Osteocyte (in vitro differentiated cells): ENCODE measurements at regions not wholly inside any gene's neighbourhood (a gene's known extent, or its start where the extent isn't known, plus 50 kb on each side); places are given as distances from the start of the nearest gene placed in this dataset.

Source experiments
- DNase-seq: peaks from one replicate; pipeline ENCODE4 v3.0.0; 2021; ENCODE audit warnings: mixed read lengths; ENCODE audit not compliant: unreplicated experiment; ENCODE audit errors: extremely low spot score
- H3K27ac Mint-ChIP-seq: one replicate; pipeline ENCODE4 v1.8.0; 2021; ENCODE audit warnings: mild to moderate bottlenecking, mixed read lengths; ENCODE audit not compliant: unreplicated experiment
- H3K27me3 Mint-ChIP-seq: one replicate; pipeline ENCODE4 v1.8.0; 2021; ENCODE audit warnings: mixed read lengths; ENCODE audit not compliant: unreplicated experiment
- H3K36me3 Mint-ChIP-seq: one replicate; pipeline ENCODE4 v1.8.0; 2021; ENCODE audit warnings: mixed read lengths; ENCODE audit not compliant: unreplicated experiment
- H3K4me1 Mint-ChIP-seq: one replicate; pipeline ENCODE4 v1.8.0; 2021; ENCODE audit warnings: mixed read lengths; ENCODE audit not compliant: unreplicated experiment
- H3K4me3 Mint-ChIP-seq: one replicate; pipeline ENCODE4 v1.8.0; 2021; ENCODE audit warnings: mild to moderate bottlenecking, moderate library complexity, mixed read lengths; ENCODE audit not compliant: unreplicated experiment
- H3K9me3 Mint-ChIP-seq: one replicate; pipeline ENCODE4 v1.8.0; 2021; ENCODE audit warnings: mixed read lengths; ENCODE audit not compliant: unreplicated experiment
- TF ChIP-seq, protein P1 (sequence below): fragments of 200-600 bp; sonication (generic); IDR thresholded peaks from 2 replicates; pipeline ENCODE4 v1.5.0; 2021; ENCODE audit warnings: antibody characterized with exemption, mild to moderate bottlenecking, moderate library complexity

GRCh38 chr3:144358191-144358590 is 386.6 kb downstream of the DIPK2A start:
- Mint-ChIP-seq H3K4me1 (peaks cover 4% of the 10 kb centered on the region), H3K27me3 (no peaks in the 10 kb centered on the region), H3K27ac (no peak overlapping the region), H3K9me3 (peaks cover 4% of the 10 kb centered on the region), H3K4me3 (no peak overlapping the region), H3K36me3 (no peaks in the 10 kb centered on the region)
- no peak for DNase-seq
- TF ChIP-seq, protein P1, sequence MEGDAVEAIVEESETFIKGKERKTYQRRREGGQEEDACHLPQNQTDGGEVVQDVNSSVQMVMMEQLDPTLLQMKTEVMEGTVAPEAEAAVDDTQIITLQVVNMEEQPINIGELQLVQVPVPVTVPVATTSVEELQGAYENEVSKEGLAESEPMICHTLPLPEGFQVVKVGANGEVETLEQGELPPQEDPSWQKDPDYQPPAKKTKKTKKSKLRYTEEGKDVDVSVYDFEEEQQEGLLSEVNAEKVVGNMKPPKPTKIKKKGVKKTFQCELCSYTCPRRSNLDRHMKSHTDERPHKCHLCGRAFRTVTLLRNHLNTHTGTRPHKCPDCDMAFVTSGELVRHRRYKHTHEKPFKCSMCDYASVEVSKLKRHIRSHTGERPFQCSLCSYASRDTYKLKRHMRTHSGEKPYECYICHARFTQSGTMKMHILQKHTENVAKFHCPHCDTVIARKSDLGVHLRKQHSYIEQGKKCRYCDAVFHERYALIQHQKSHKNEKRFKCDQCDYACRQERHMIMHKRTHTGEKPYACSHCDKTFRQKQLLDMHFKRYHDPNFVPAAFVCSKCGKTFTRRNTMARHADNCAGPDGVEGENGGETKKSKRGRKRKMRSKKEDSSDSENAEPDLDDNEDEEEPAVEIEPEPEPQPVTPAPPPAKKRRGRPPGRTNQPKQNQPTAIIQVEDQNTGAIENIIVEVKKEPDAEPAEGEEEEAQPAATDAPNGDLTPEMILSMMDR = no peak

GRCh38 chr3:144361002-144361401 is 389.4 kb downstream of the DIPK2A start:
- H3K27ac Mint-ChIP-seq = no peak overlapping the region
- no peak overlapping the region for H3K4me3 Mint-ChIP-seq
- H3K4me1 Mint-ChIP-seq = peaks cover 11% of the 10 kb centered on the region
- H3K27me3 Mint-ChIP-seq = no peaks in the 10 kb centered on the region
- H3K9me3 Mint-ChIP-seq = peaks cover 4% of the 10 kb centered on the region
- TF ChIP-seq, protein P1 = no peak
- no peak for DNase-seq
- H3K36me3 Mint-ChIP-seq = no peaks in the 10 kb centered on the region

DNA sequence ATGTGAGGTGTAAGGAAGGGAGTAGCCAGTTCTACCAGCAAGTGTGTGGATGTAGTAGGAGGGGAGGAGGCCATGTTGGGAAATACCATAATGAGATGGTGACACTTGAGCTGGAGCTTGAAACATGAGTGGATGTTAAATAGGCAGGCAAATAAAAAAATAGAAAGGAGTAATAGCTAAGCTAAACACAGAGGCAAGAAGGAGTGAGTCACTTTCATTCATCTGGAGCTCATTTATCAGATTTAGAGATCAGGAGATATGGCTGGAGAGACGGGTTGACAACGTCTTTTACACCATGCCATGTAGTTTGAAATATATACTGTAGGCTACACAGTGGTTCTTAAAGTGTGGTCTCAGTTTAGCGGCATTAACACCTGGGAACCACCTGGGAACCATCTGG is 390.5 kb downstream of the DIPK2A start:
- DNase-seq = no peak
- no peak overlapping the region for H3K27ac Mint-ChIP-seq

GRCh38 chr3:144363856-144364255 is 392.2 kb downstream of the DIPK2A start:
- Mint-ChIP-seq H3K27me3 (no peaks in the 10 kb centered on the region), H3K4me1 (peaks cover 13% of the 10 kb centered on the region), H3K4me3 (no peak overlapping the region), H3K27ac (no peak overlapping the region), H3K36me3 (peaks cover 4% of the 10 kb centered on the region), H3K9me3 (peaks cover 8% of the 10 kb centered on the region)
- no peak for DNase-seq
- TF ChIP-seq, protein P1 = no peak

More for the DNA sequence above, 390.5 kb downstream of the DIPK2A start:
- TF ChIP-seq, protein P1 = no peak
- no peaks in the 10 kb centered on the region for H3K36me3 Mint-ChIP-seq
- H3K9me3 Mint-ChIP-seq = peaks cover 4% of the 10 kb centered on the region
- no peaks in the 10 kb centered on the region for H3K27me3 Mint-ChIP-seq
- no peak overlapping the region for H3K4me3 Mint-ChIP-seq
- H3K4me1 Mint-ChIP-seq = peaks cover 11% of the 10 kb centered on the region

DNA sequence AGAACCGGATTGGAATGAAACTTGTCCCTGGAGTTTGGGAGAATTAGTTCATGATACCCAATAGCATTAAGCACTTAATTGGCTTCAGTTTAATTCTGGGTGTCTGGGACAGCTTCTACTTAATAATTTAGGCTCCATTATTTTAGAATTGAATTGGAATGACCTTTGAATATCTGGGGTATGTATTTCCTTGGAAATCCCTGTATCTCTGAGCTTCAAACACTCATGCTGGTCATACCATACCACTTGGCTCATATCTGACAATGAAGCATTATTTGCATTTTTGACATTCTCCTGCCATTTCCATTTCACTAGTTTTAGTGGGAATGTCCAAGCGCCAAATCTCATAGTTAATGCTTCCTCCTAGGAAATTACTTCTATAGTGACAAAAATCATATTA is 393.1 kb downstream of the DIPK2A start:
- no peak for DNase-seq
- Mint-ChIP-seq H3K4me3 (no peak overlapping the region), H3K27ac (no peak overlapping the region), H3K27me3 (no peaks in the 10 kb centered on the region), H3K36me3 (peaks cover 4% of the 10 kb centered on the region), H3K9me3 (peaks cover 8% of the 10 kb centered on the region), H3K4me1 (peaks cover 21% of the 10 kb centered on the region)
- TF ChIP-seq, protein P1 = no peak
